OCI-LY1 (cell line): ENCODE measurements at regions not wholly inside any gene's neighbourhood (a gene's known extent, or its start where the extent isn't known, plus 50 kb on each side); places are given as distances from the start of the nearest gene placed in this dataset.

Experiments
- H2AFZ ChIP-seq: fragments of 200-600 bp; sonication (generic), shearing (Covaris generic); 2 replicates; pipeline ENCODE4 v1.6.0; 2014; ENCODE audit warnings: antibody characterized with exemption, mild to moderate bottlenecking, low read length
- H3F3A ChIP-seq: fragments of 200-600 bp; sonication (generic), shearing (Covaris generic); 2 replicates; pipeline ENCODE4 v1.6.0; 2014; ENCODE audit warnings: mild to moderate bottlenecking, antibody characterized with exemption, low read length, moderate library complexity; ENCODE audit not compliant: insufficient read depth
- H3K27ac ChIP-seq: fragments of 200-600 bp; sonication (generic); 2 replicates; pipeline ENCODE4 v1.5.1; 2014; ENCODE audit warnings: low read length, mixed run types, mild to moderate bottlenecking, low read depth; ENCODE audit not compliant: poor library complexity, severe bottlenecking
- H3K27me3 ChIP-seq: fragments of 200-600 bp; sonication (generic); 2 replicates; pipeline ENCODE4 v1.6.0; 2014; ENCODE audit warnings: antibody characterized with exemption, mild to moderate bottlenecking, low read length, moderate library complexity; ENCODE audit not compliant: insufficient read depth
- H3K36me3 ChIP-seq: fragments of 200-600 bp; sonication (generic); 2 replicates; pipeline ENCODE4 v1.6.1; 2014; ENCODE audit warnings: mild to moderate bottlenecking, antibody characterized with exemption, low read length, moderate library complexity, mixed read lengths; ENCODE audit not compliant: insufficient read depth
- H3K4me1 ChIP-seq: fragments of 200-600 bp; sonication (generic); 2 replicates; pipeline ENCODE4 v1.5.1; 2014; ENCODE audit warnings: mild to moderate bottlenecking, low read length, moderate library complexity; ENCODE audit not compliant: insufficient read depth, severe bottlenecking
- H3K4me2 ChIP-seq: fragments of 200-600 bp; sonication (generic), shearing (Covaris generic); 2 replicates; pipeline ENCODE4 v1.6.1; 2014; ENCODE audit warnings: low read length
- H3K4me3 ChIP-seq: fragments of 200-600 bp; sonication (generic); 2 replicates; pipeline ENCODE4 v1.5.1; 2014; ENCODE audit warnings: low read length, low read depth, mild to moderate bottlenecking, mixed read lengths; ENCODE audit not compliant: poor library complexity, severe bottlenecking
- H3K79me2 ChIP-seq: fragments of 200-600 bp; shearing (Covaris generic); 2 replicates; pipeline ENCODE4 v1.6.1; 2016; ENCODE audit warnings: mixed run types, low read length, mixed read lengths; ENCODE audit not compliant: insufficient read depth
- H3K9ac ChIP-seq: fragments of 200-600 bp; sonication (generic), shearing (Covaris generic); 2 replicates; pipeline ENCODE4 v1.6.1; 2014; ENCODE audit warnings: mild to moderate bottlenecking, low read length, mixed read lengths
- H3K9me2 ChIP-seq: fragments of 200-600 bp; sonication (generic), shearing (Covaris generic); 2 replicates; pipeline ENCODE4 v1.6.1; 2014; ENCODE audit warnings: low read depth, mild to moderate bottlenecking, low read length, mixed read lengths
- H3K9me3 ChIP-seq: fragments of 200-600 bp; shearing (Covaris generic); 2 replicates; pipeline ENCODE4 v1.6.1; 2014; ENCODE audit warnings: low read length, mixed read lengths
- H4K20me1 ChIP-seq: fragments of 200-600 bp; sonication (generic), shearing (Covaris generic); 2 replicates; pipeline ENCODE4 v1.6.0; 2016; ENCODE audit warnings: mild to moderate bottlenecking, low read length; ENCODE audit not compliant: insufficient read depth
- CTCF ChIP-seq: fragments of 200-600 bp; sonication (generic), shearing (Covaris generic); IDR thresholded peaks from 2 replicates; pipeline ENCODE4 v1.5.1; 2017; ENCODE audit warnings: mild to moderate bottlenecking, antibody characterized with exemption, low read length, moderate library complexity, mixed read lengths
- EZH2 ChIP-seq: fragments of 200-600 bp; sonication (generic), shearing (Covaris generic); IDR thresholded peaks from 2 replicates; pipeline ENCODE4 v1.8.0; 2017; ENCODE audit warnings: borderline replicate concordance, mixed run types, mild to moderate bottlenecking, antibody characterized with exemption, low read length, moderate library complexity, mixed read lengths

GRCh38 chr18:24875286-24875685, 414.8 kb downstream of the HRH4 start:
- Histone ChIP-seq H3K9ac (no peak overlapping the region), H3K4me2 (no peak overlapping the region), H3K4me3 (no peak overlapping the region), H3K27ac (no peak overlapping the region), H4K20me1 (no peaks in the 10 kb centered on the region), H3F3A (no peaks in the 10 kb centered on the region), H3K36me3 (no peaks in the 10 kb centered on the region), H3K9me3 (no peaks in the 10 kb centered on the region), H3K9me2 (no peaks in the 10 kb centered on the region), H3K79me2 (no peaks in the 10 kb centered on the region), H2AFZ (no peak overlapping the region), H3K27me3 (no peaks in the 10 kb centered on the region), H3K4me1 (no peaks in the 10 kb centered on the region)
- TF ChIP-seq EZH2 (no peak), CTCF (no peak)

DNA sequence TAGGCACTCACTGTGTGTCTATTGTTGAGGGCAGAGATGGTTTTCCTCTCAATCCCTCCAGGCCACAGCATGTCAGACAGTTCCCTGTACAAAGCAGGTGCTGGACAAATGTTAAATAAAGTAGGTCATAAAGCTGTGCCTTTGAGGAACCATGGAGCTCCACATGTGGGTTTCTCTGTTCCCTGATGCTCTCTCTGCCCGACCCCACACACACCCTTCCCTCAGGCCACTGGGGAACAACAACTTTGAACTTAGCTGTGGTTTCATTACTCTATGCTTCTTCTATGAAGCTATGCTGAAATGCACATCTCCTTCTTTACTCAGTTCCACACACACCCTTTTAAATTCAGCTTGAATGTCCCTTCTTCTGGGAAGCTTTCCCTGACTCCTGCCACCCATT, 415.3 kb downstream of the HRH4 start:
- H3K27me3 ChIP-seq: no peaks in the 10 kb centered on the region
- no peaks in the 10 kb centered on the region for H4K20me1 ChIP-seq
- no peaks in the 10 kb centered on the region for H3K4me1 ChIP-seq
- no peaks in the 10 kb centered on the region for H3K36me3 ChIP-seq
- H3K4me3 ChIP-seq: no peak overlapping the region
- H3F3A ChIP-seq: no peaks in the 10 kb centered on the region
- no peak overlapping the region for H3K27ac ChIP-seq
- no peaks in the 10 kb centered on the region for H3K9me3 ChIP-seq
- TF ChIP-seq EZH2 (no peak), CTCF (no peak)
- no peak overlapping the region for H3K4me2 ChIP-seq
- no peak overlapping the region for H3K9ac ChIP-seq
- H3K9me2 ChIP-seq: no peaks in the 10 kb centered on the region
- no peak overlapping the region for H2AFZ ChIP-seq
- no peaks in the 10 kb centered on the region for H3K79me2 ChIP-seq

DNA sequence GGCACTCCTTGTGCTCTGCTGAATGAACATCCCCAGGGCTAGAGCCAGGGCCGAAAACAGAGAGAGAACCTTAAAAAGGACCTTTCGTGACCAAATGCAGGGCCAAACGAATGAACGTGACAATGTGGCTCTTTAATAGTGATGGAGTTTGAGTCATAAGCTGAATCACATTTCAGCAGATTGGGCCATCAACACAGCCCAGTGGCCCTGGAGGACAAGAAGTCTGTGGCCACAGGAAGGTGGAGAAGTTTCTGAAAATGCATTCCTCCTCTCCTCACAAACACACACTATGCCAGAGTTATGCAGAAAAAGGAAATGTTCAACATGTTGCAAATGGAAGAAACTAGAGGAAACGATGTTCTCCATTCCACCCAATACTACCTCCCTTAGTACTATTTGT, 415.8 kb downstream of the HRH4 start:
- Histone ChIP-seq H3F3A (no peaks in the 10 kb centered on the region), H2AFZ (no peak overlapping the region), H3K9ac (no peak overlapping the region), H3K27me3 (no peaks in the 10 kb centered on the region), H3K9me2 (no peaks in the 10 kb centered on the region), H3K4me1 (no peaks in the 10 kb centered on the region), H3K9me3 (no peaks in the 10 kb centered on the region), H3K27ac (no peak overlapping the region), H4K20me1 (no peaks in the 10 kb centered on the region), H3K4me2 (no peak overlapping the region), H3K36me3 (no peaks in the 10 kb centered on the region), H3K4me3 (no peak overlapping the region), H3K79me2 (no peaks in the 10 kb centered on the region)
- TF ChIP-seq EZH2 (no peak), CTCF (no peak)
